HCT116 (cell line): ENCODE measurements at regions not wholly inside any gene's neighbourhood (a gene's known extent, or its start where the extent isn't known, plus 50 kb on each side); places are given as distances from the start of the nearest gene placed in this dataset.

Experiments used
- ATAC-seq: fragments of 200-7000 bp; cut with Tn5 transposase; 2 replicates; pipeline ENCODE4 v1.9.1; 2020; ENCODE audit warnings: mild to moderate bottlenecking, moderate library complexity
- BruUV-seq: library from RNA; stranded (reverse); fragments of 400-500 nt; replicated peaks from 2 replicates; lab custom pipeline; 2021; lab: Mats Ljungman, UMichigan
- CTCF ChIA-PET: fragments of 300-600 bp; sonication (Branson Sonifier 250); formaldehyde crosslinking; loops from one replicate; lab custom pipeline; 2021; ENCODE audit warnings: antibody characterized with exemption; lab: Charles Lee
- POLR2A ChIA-PET: fragments of 300-600, 350-600 bp; sonication (Branson Sonifier 250); formaldehyde crosslinking; loops from one replicate; lab custom pipeline; 2021; ENCODE audit warnings: antibody characterized with exemption; lab: Charles Lee
- RAD21 ChIA-PET, 2 experiments: fragments of 300-600 bp; sonication (Branson Sonifier 250); formaldehyde crosslinking; loops; one replicate each; lab custom pipeline; 2023; ENCODE audit warnings: low total read pairs in 2 of 2; ENCODE audit not compliant: uncharacterized antibody in 2 of 2, unreplicated experiment in 2 of 2, low non-redundant PET in 1 of 2; lab: Charles Lee
- DNase-seq: peaks from one replicate; pipeline ENCODE4 v3.0.0-alpha.2; 2010; ENCODE audit warnings: low read depth, low spot score
- H2AFZ ChIP-seq: fragments of 200-600 bp; shearing (Covaris generic), sonication (generic); 2 replicates; pipeline ENCODE4 v1.6.1; 2017; ENCODE audit warnings: low read depth, mixed run types, mixed read lengths, antibody characterized with exemption, low read length; ENCODE audit not compliant: poor library complexity, severe bottlenecking
- H3K27ac ChIP-seq: 2 replicates; pipeline ENCODE4 v1.5.1; 2012; ENCODE audit warnings: low read depth, low read length
- H3K27me3 ChIP-seq: fragments of 200-600 bp; sonication (generic); 2 replicates; pipeline ENCODE4 v1.6.1; 2016; ENCODE audit warnings: mixed run types, low read length, mixed read lengths; ENCODE audit not compliant: insufficient read depth
- H3K36me3 ChIP-seq, 2 experiments: fragments of 200-500 bp in 1 of 2; fragments of 200-600 bp in 1 of 2; sonication (Bioruptor generic) in 1 of 2; sonication (generic) in 1 of 2; 2 replicates each; pipeline versions ENCODE4 v1.5.1 to v1.6.1; 2014 to 2016; ENCODE audit warnings: low read length in 2 of 2, inconsistent platforms in 1 of 2, mixed read lengths in 1 of 2, mixed run types in 1 of 2; ENCODE audit not compliant: insufficient read depth in 2 of 2, control insufficient read depth in 1 of 2
- H3K4me1 ChIP-seq, 2 experiments: fragments of 200-600 bp in 1 of 2; sonication (generic) in 1 of 2; 2 replicates each; pipeline versions ENCODE4 v1.5.1 to v1.6.1; 2012 to 2017; ENCODE audit warnings: low read length in 2 of 2, inconsistent platforms in 1 of 2, mild to moderate bottlenecking in 1 of 2, mixed read lengths in 1 of 2, mixed run types in 1 of 2, moderate library complexity in 1 of 2; ENCODE audit not compliant: insufficient read depth in 2 of 2, control insufficient read depth in 1 of 2
- H3K4me2 ChIP-seq: fragments of 200-600 bp; sonication (generic); 2 replicates; pipeline ENCODE4 v1.6.1; 2017; ENCODE audit warnings: mixed run types, low read length, mixed read lengths
- H3K4me3 ChIP-seq, 2 experiments: fragments of 200-600 bp in 1 of 2; sonication (generic) in 1 of 2; replicated peaks in 1 of 2; 2 replicates each; pipeline ENCODE4 v1.5.1; 2011 to 2016; ENCODE audit warnings: low read length in 2 of 2, control low read depth in 1 of 2, low read depth in 1 of 2, mild to moderate bottlenecking in 1 of 2, mixed read lengths in 1 of 2, mixed run types in 1 of 2
- H3K79me2 ChIP-seq: fragments of 200-600 bp; sonication (generic); 2 replicates; pipeline ENCODE4 v1.6.1; 2017; ENCODE audit warnings: mild to moderate bottlenecking, mixed run types, low read length, moderate library complexity, mixed read lengths; ENCODE audit not compliant: insufficient read depth
- H3K9ac ChIP-seq: fragments of 200-600 bp; sonication (generic); 2 replicates; pipeline ENCODE4 v1.6.1; 2016; ENCODE audit warnings: low read length, mixed read lengths
- H3K9me2 ChIP-seq: fragments of 200-600 bp; sonication (generic), shearing (Covaris generic); 2 replicates; pipeline ENCODE4 v1.6.1; 2017; ENCODE audit warnings: mixed run types, mild to moderate bottlenecking, moderate library complexity; ENCODE audit not compliant: insufficient read depth
- H3K9me3 ChIP-seq, 2 experiments: fragments of 200-500 bp in 1 of 2; fragments of 200-600 bp in 1 of 2; sonication (Bioruptor generic) in 1 of 2; sonication (generic) in 1 of 2; 2 replicates each; pipeline ENCODE4 v1.6.1; 2014 to 2017; ENCODE audit warnings: low read length in 2 of 2, mixed read lengths in 2 of 2, inconsistent platforms in 1 of 2, low read depth in 1 of 2, mild to moderate bottlenecking in 1 of 2, mixed run types in 1 of 2, moderate library complexity in 1 of 2; ENCODE audit not compliant: control insufficient read depth in 1 of 2, insufficient read depth in 1 of 2
- H4K20me1 ChIP-seq: fragments of 200-600 bp; sonication (generic), shearing (Covaris generic); 2 replicates; pipeline ENCODE4 v1.6.1; 2017; ENCODE audit warnings: mixed run types, mild to moderate bottlenecking, moderate library complexity; ENCODE audit not compliant: insufficient read depth
- CEBPB ChIP-seq: IDR thresholded peaks from 2 replicates; pipeline ENCODE4 v1.6.1; 2012; ENCODE audit warnings: low read depth
- SRF ChIP-seq: IDR thresholded peaks from 2 replicates; pipeline ENCODE4 v1.6.1; 2012; ENCODE audit warnings: low read depth
- TCF7L2 ChIP-seq: IDR thresholded peaks from 2 replicates; pipeline ENCODE4 v1.7.0; 2011; ENCODE audit warnings: borderline replicate concordance, inconsistent platforms; ENCODE audit not compliant: insufficient read depth, insufficient read length; ENCODE audit errors: extremely low read depth
- ZFX ChIP-seq: fragments of 450-650 bp; IDR thresholded peaks from 2 replicates; pipeline ENCODE4 v1.6.1; 2017
- intact Hi-C: fragments of 100-400 bp; cut with micrococcal nuclease; formaldehyde crosslinking; loops from 2 replicates; pipeline ENCODE4 v1.10.0; 2022
- TF ChIP-seq, protein P1 (sequence below): IDR thresholded peaks from 2 replicates; pipeline ENCODE4 v1.6.1; 2012

- intact Hi-C loops, result no loop called here
- ATAC-seq, result no peak
- CTCF ChIA-PET, result no interaction called here
These were observed 187.5 kb downstream of the GPAM start for GRCh38 chr10:111996103-111996502.

DNA sequence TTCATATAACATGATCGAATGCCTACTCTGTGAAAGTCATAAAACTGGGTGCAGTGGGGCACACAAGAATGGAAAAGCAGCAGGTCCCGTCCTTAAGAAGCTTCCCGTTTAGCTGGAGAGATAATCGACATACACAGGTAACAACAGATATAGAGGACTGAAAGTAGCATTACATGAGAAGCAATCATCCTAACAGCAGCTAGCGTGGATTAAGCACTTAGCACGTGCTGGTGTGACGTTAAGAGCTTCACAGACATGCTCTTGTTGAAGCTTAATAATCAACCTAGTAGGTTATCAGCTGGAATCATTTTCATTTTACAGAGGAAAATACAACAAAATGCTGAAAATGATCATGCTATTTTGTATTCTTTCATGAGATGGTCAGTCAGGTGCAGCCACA lies 184.8 kb downstream of the GPAM start:
- no peak for ATAC-seq
- no peak for TF ChIP-seq SRF
- TF ChIP-seq, protein P1, sequence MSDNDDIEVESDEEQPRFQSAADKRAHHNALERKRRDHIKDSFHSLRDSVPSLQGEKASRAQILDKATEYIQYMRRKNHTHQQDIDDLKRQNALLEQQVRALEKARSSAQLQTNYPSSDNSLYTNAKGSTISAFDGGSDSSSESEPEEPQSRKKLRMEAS, result no peak
- TF ChIP-seq TCF7L2, result no peak
- TF ChIP-seq ZFX, result no peak
- CTCF ChIA-PET, result no interaction called here
- H3K9ac ChIP-seq, result no peak overlapping the region
- no peaks in the 10 kb centered on the region for H3K79me2 ChIP-seq
- H3K27ac ChIP-seq, result no peak overlapping the region
- no peak overlapping the region for H2AFZ ChIP-seq
- H3K36me3 ChIP-seq, result no peaks in the 10 kb centered on the region
- POLR2A ChIA-PET, result no interaction called here
- no TSS peak for BruUV-seq
- H3K9me3 ChIP-seq, result no peaks in the 10 kb centered on the region
- H3K27me3 ChIP-seq, result peaks cover 46% of the 10 kb centered on the region
- DNase-seq, result no peak
- no peak overlapping the region for H3K4me3 ChIP-seq
- H3K9me2 ChIP-seq, result no peaks in the 10 kb centered on the region
- intact Hi-C loops, result no loop called here
- no peaks in the 10 kb centered on the region for H3K4me1 ChIP-seq
- no peaks in the 10 kb centered on the region for H4K20me1 ChIP-seq
- RAD21 ChIA-PET, result no interaction called here
- H3K4me2 ChIP-seq, result no peak overlapping the region

More at GRCh38 chr10:111996103-111996502, 187.5 kb downstream of the GPAM start:
- no peak for TF ChIP-seq CEBPB
- Histone ChIP-seq H3K9me2 (no peaks in the 10 kb centered on the region), H3K36me3 (no peaks in the 10 kb centered on the region), H3K4me2 (no peak overlapping the region), H3K4me3 (no peak overlapping the region), H3K4me1 (no peaks in the 10 kb centered on the region), H3K9me3 (no peaks in the 10 kb centered on the region), H2AFZ (no peak overlapping the region), H3K9ac (no peak overlapping the region), H3K27me3 (peaks cover 70% of the 10 kb centered on the region), H3K27ac (no peak overlapping the region), H3K79me2 (no peaks in the 10 kb centered on the region), H4K20me1 (no peaks in the 10 kb centered on the region)
- RAD21 ChIA-PET, result no interaction called here
- no TSS peak for BruUV-seq
- DNase-seq, result no peak
- POLR2A ChIA-PET, result no interaction called here
